HepG2 (cell line): ENCODE measurements at regions not wholly inside any gene's neighbourhood (a gene's known extent, or its start where the extent isn't known, plus 50 kb on each side); places are given as distances from the start of the nearest gene placed in this dataset.
"Not testable (repeated sequence)": the region's sequence is repeated elsewhere in the genome, so short reads cannot be mapped to it uniquely, and the experiment has no call there.

Experiments used
- ATAC-seq: fragments of 200-7000 bp; cut with Tn5 transposase; 3 replicates; pipeline ENCODE4 v1.9.1; 2020; ENCODE audit warnings: mild to moderate bottlenecking, moderate library complexity
- BruUV-seq: library from RNA; stranded (reverse); fragments of 400-500 nt; replicated peaks from 2 replicates; lab custom pipeline; 2021; lab: Mats Ljungman, UMichigan
- CTCF ChIA-PET: fragments of 300-600 bp; formaldehyde crosslinking; extraction: SDS; loops from one replicate; lab custom pipeline; 2021; ENCODE audit warnings: low total read pairs, inconsistent platforms, low intra/inter-chr PET ratio; lab: Yijun Ruan, JAX
- POLR2A ChIA-PET: fragments of 350-600 bp; sonication (Branson Sonifier 250); formaldehyde crosslinking; loops from one replicate; lab custom pipeline; 2020; ENCODE audit warnings: antibody characterized with exemption, inconsistent platforms; lab: Yijun Ruan, JAX
- DNase-seq: peaks from one replicate; pipeline ENCODE4 v3.0.0-alpha.2; 2015; ENCODE audit warnings: low spot score
- FAIRE-seq: peaks from 3 replicates; lab custom pipeline; 2011; peaks lifted over from hg19 to GRCh38; lab: Jason Lieb, UNC
- H2AFZ ChIP-seq: one replicate; pipeline ENCODE4 v1.6.1; 2011; ENCODE audit warnings: low read length, inconsistent platforms
- H3K27ac ChIP-seq: fragments of 300-600 bp; 3 replicates; pipeline ENCODE4 v1.8.0; 2011; ENCODE audit warnings: mixed run types, mild to moderate bottlenecking, mixed read lengths, low read length, inconsistent platforms; ENCODE audit not compliant: insufficient read depth; ENCODE audit errors: extremely low read length
- H3K27me3 ChIP-seq, 2 experiments: fragments of 200-600 bp in 1 of 2; 2 replicates in 1 of 2; 3 replicates in 1 of 2; pipeline versions ENCODE4 v1.6.0 to v1.8.0; 2011; ENCODE audit warnings: low read length in 2 of 2, mild to moderate bottlenecking in 2 of 2, moderate library complexity in 2 of 2, inconsistent platforms in 1 of 2; ENCODE audit not compliant: insufficient read depth in 2 of 2, control insufficient read depth in 1 of 2
- H3K36me3 ChIP-seq, 2 experiments: fragments of 200-600 bp in 1 of 2; replicated peaks in 1 of 2; 2 replicates in 1 of 2; 3 replicates in 1 of 2; pipeline versions ENCODE4 v1.5.1 to v1.8.0; 2011; ENCODE audit warnings: low read length in 2 of 2, inconsistent platforms in 1 of 2; ENCODE audit not compliant: insufficient read depth in 2 of 2, control insufficient read depth in 1 of 2
- H3K4me1 ChIP-seq: 2 replicates; pipeline ENCODE4 v1.5.1; 2012; ENCODE audit warnings: low read length, inconsistent platforms; ENCODE audit not compliant: insufficient read depth
- H3K4me2 ChIP-seq: 2 replicates; pipeline ENCODE4 v1.6.0; 2011; ENCODE audit warnings: low read depth, low read length, inconsistent platforms
- H3K4me3 ChIP-seq, 3 experiments: fragments of 200-600 bp in 1 of 3; sonication (generic), shearing (Covaris generic) in 1 of 3; replicated peaks in 1 of 3; 2 replicates each; pipeline ENCODE4 v1.5.1; 2011 to 2016; ENCODE audit warnings: low read length in 3 of 3, inconsistent platforms in 2 of 3, low read depth in 2 of 3, mild to moderate bottlenecking in 2 of 3, control low read depth in 1 of 3, mixed read lengths in 1 of 3; ENCODE audit not compliant: insufficient read depth in 1 of 3
- H3K79me2 ChIP-seq: one replicate; pipeline ENCODE4 v1.6.1; 2011; ENCODE audit warnings: low read length, inconsistent platforms; ENCODE audit not compliant: insufficient read depth
- H3K9ac ChIP-seq: 2 replicates; pipeline ENCODE4 v1.6.0; 2011; ENCODE audit warnings: mild to moderate bottlenecking, low read depth, low read length, inconsistent platforms; ENCODE audit not compliant: insufficient read depth
- H3K9me3 ChIP-seq: 2 replicates; pipeline ENCODE4 v1.5.1; 2012; ENCODE audit warnings: mild to moderate bottlenecking, low read length
- H4K20me1 ChIP-seq: 2 replicates; pipeline ENCODE4 v1.6.0; 2011; ENCODE audit warnings: inconsistent platforms, mild to moderate bottlenecking, low read length, moderate library complexity; ENCODE audit not compliant: insufficient read depth
- ATF7 ChIP-seq, 2 experiments: fragments of 450-650 bp in 1 of 2; sonication (generic) in 1 of 2; formaldehyde crosslinking in 1 of 2; IDR thresholded peaks; 2 replicates each; pipeline versions ENCODE4 v1.4.0 to v1.6.1; 2016 to 2020; ENCODE audit warnings: antibody characterized with exemption in 1 of 2, mild to moderate bottlenecking in 1 of 2, missing genetic modification reagents in 1 of 2
- CEBPB ChIP-seq: IDR thresholded peaks from 2 replicates; pipeline ENCODE4 v1.6.1; 2011; ENCODE audit warnings: low read depth, low read length, improper control_type of control experiment, borderline replicate concordance
- CEBPG ChIP-seq: IDR thresholded peaks from 2 replicates; pipeline ENCODE4 v1.6.1; 2016
- CREB1 ChIP-seq, 2 experiments: fragments of 450-650 bp in 1 of 2; IDR thresholded peaks; 2 replicates each; pipeline ENCODE4 v1.6.1; 2016 to 2017; ENCODE audit warnings: control low read depth in 1 of 2, mild to moderate bottlenecking in 1 of 2, missing compliant biosample characterization in 1 of 2, missing genetic modification characterization in 1 of 2
- REPIN1 ChIP-seq: sonication (generic); formaldehyde crosslinking; IDR thresholded peaks from 2 replicates; pipeline ENCODE4 v1.8.0; 2022; ENCODE audit warnings: missing genetic modification reagents, low read depth, mild to moderate bottlenecking, borderline replicate concordance
- RFX3 ChIP-seq: IDR thresholded peaks from 2 replicates; pipeline ENCODE4 v1.6.1; 2016; ENCODE audit warnings: missing biosample characterization, missing genetic modification reagents
- SALL1 ChIP-seq: sonication (generic); formaldehyde crosslinking; IDR thresholded peaks from 2 replicates; pipeline ENCODE4 v1.8.0; 2022; ENCODE audit warnings: mild to moderate bottlenecking, missing genetic modification reagents
- ZNF460 ChIP-seq: sonication (generic); formaldehyde crosslinking; IDR thresholded peaks from 2 replicates; pipeline ENCODE4 v1.5.1; 2020; ENCODE audit warnings: missing genetic modification reagents, mild to moderate bottlenecking, borderline replicate concordance
- WGBS: methylation state at CpG from one replicate; pipeline ENCODE4 v1.1.6; 2017; ENCODE audit warnings: low lambda C conversion rate; 5-methylcytosine and 5-hydroxymethylcytosine counted together
- in situ Hi-C: cut with HindIII; loops from 2 replicates; pipeline ENCODE4 v1.10.0; 2017; ENCODE audit warnings: low pct_unique_long_range_greater_than_20kb; ENCODE audit not compliant: extremely low pct_ligation_motif_present
- intact Hi-C: fragments of 100-400 bp; cut with micrococcal nuclease; formaldehyde crosslinking; loops from one replicate; pipeline ENCODE4 v1.10.0; 2022; ENCODE audit not compliant: unreplicated experiment
- TF ChIP-seq, protein P1 (sequence below): sonication (generic); formaldehyde crosslinking; IDR thresholded peaks from 2 replicates; pipeline ENCODE4 v1.5.0; 2020; ENCODE audit warnings: mild to moderate bottlenecking, missing genetic modification reagents

DNA sequence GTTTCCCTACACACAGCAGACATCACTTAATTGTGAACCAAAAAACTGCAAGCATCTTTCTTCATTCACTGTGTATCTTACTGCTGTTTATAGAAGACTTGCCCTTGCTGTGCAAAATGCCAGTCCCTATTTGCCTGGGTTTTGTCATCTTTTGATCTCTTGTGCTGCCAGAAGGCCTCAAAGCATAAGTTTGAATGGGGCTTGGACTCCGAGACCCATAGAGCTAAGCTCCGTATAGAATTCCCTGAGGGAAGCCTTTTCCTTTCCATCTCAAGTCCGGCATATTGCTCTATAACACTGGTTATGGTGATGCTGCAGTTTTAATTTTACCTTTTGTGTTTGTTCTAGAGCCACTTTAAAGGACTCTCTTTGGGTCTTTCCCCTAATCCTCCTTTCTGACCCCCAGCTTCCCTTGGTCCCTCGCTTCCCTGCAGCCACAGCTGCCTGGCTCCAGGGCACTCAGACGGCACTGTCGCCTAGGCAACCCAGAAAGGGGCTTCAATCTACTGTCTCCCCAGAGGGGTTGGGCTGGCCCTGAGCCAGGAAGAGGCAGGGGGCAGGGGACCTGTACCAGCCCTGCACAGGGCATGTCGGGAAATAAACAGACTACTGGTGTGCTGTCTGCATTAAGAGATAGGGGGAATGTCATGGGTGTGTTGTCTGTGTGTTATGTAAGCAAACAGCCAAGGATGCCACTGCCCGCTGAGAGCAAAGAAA is 73.4 kb upstream of the MELK start (continued):
- TF ChIP-seq, protein P1, sequence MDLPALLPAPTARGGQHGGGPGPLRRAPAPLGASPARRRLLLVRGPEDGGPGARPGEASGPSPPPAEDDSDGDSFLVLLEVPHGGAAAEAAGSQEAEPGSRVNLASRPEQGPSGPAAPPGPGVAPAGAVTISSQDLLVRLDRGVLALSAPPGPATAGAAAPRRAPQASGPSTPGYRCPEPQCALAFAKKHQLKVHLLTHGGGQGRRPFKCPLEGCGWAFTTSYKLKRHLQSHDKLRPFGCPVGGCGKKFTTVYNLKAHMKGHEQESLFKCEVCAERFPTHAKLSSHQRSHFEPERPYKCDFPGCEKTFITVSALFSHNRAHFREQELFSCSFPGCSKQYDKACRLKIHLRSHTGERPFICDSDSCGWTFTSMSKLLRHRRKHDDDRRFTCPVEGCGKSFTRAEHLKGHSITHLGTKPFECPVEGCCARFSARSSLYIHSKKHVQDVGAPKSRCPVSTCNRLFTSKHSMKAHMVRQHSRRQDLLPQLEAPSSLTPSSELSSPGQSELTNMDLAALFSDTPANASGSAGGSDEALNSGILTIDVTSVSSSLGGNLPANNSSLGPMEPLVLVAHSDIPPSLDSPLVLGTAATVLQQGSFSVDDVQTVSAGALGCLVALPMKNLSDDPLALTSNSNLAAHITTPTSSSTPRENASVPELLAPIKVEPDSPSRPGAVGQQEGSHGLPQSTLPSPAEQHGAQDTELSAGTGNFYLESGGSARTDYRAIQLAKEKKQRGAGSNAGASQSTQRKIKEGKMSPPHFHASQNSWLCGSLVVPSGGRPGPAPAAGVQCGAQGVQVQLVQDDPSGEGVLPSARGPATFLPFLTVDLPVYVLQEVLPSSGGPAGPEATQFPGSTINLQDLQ, result no peak
- TF ChIP-seq SALL1, result no peak
- no peak for TF ChIP-seq REPIN1
- TF ChIP-seq RFX3, result peak; percentile 50
- TF ChIP-seq, all 625 proteins: peak for 4

DNA sequence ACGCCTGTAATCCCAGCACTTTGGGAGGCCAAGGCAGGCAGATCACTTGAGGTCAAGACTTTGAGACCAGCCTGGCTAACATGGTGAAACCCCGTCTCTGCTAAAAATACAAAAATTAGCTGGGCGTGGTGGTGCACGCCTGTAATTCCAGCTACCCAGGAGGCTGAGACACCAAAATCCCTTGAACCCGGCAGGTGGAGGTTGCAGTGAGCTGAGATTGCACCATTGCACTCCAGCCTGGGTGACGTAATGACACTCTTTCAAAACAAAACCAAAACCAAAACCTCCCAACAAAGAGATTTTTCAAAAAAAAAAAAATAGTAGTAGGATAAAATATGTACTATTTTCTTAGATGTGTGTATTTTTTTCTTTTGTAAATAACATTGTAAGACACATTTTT is 79.1 kb upstream of the MELK start:
- H4K20me1 ChIP-seq; H3K79me2 ChIP-seq; H3K9ac ChIP-seq; CTCF ChIA-PET; H3K4me1 ChIP-seq; ATAC-seq; intact Hi-C loops; H2AFZ ChIP-seq; DNase-seq; H3K27ac ChIP-seq; H3K4me2 ChIP-seq; FAIRE-seq; H3K27me3 ChIP-seq; in situ Hi-C loops; H3K36me3 ChIP-seq; POLR2A ChIA-PET; H3K9me3 ChIP-seq; BruUV-seq; H3K4me3 ChIP-seq; TF ChIP-seq CREB1, ATF7 (CRISPR knock-in tag; IDR thresholded peaks at IDR 0.05): not testable (repeated sequence)
- TF ChIP-seq CEBPG (CRISPR knock-in tag), result peak; percentile 33; the same call in 1 of the 2 replicates
- peak; percentile 57 for TF ChIP-seq CREB1 (IDR thresholded peaks at IDR 0.05)
- TF ChIP-seq ZNF460, result peak; percentile 82
- TF ChIP-seq CEBPB, result peak; percentile 64; the same call in 1 of the 2 replicates
- peak; percentile 84 for TF ChIP-seq ATF7 (IDR thresholded peaks at IDR 0.05)
- 36% methylated on average over 6 of the region's 6 CpGs for WGBS
